ENCODE measurements at regions not wholly inside any gene's neighbourhood (a gene's known extent, or its start where the extent isn't known, plus 50 kb on each side); places are given as distances from the start of the nearest gene placed in this dataset.

GRCh38 chr6:968791-969190 lies 275.9 kb upstream of the EXOC2 start:
- no peak for TF ChIP-seq CTCF (IDR thresholded peaks at IDR 0.05; ENCODE audit: insufficient read depth, low read length)
- no peak for TF ChIP-seq GABPA (IDR thresholded peaks at IDR 0.05; ENCODE audit: low read depth)
- TF ChIP-seq REST (IDR thresholded peaks at IDR 0.05; ENCODE audit: insufficient replicate concordance, low read depth): no peak
- no peak for TF ChIP-seq SPI1 (IDR thresholded peaks at IDR 0.05; ENCODE audit: borderline replicate concordance, low read depth)
- TF ChIP-seq POLR2AphosphoS5 (IDR thresholded peaks at IDR 0.05; ENCODE audit: low read depth): no peak

All from HL-60 (cell line).